ENCODE measurements at regions not wholly inside any gene's neighbourhood (a gene's known extent, or its start where the extent isn't known, plus 50 kb on each side); places are given as distances from the start of the nearest gene placed in this dataset.

DNA sequence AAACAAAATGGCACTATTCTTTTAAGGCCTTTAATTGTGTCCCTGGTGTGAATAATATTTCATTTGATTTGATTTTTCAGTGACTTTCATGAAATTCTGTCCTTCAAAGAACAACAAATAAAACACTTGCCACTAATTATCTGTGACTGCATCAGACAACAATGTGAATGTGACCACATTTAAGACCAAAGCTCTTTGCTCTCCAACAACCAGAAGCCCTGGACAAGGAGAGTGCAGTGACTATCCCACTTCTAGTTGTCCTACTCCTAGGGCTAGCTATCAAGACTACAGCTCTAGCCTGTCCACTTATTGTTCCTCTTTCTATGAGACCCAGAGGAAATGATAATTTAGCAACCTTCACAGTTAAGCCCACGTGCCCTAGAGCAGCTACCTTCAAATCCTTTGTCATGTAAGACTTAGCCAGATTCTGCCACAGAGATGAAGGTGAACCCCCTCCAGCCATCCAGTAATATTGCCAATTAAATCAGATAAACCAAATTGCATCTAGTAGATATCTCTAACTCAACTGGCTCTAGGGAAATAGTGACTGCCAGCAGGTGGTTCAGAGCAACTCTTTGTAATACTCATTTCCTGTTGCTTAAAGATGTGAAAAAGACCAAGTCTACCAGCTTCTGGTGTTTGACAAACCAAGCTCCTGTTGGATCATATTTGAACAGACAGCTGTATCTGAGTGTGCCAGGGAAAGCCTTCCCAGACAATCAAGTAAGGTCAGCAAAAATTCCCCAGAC is 142.6 kb upstream of the BLID start:
- no peak overlapping the region for H4K5ac ChIP-seq (ENCODE audit: insufficient read length, low read depth, low read length)
- no peak overlapping the region for H2BK20ac ChIP-seq (ENCODE audit: low read length)
- ChIA-PET CTCF (ENCODE audit: partially characterized antibody) (interaction anchor here (0.6 to 0.9 kb wide), 3 partner anchors 9 to 31 kb away, joined by 3 to 4 read pairs (median 4); no protein-coding TSS in a partner anchor), POLR2A (ENCODE audit: partially characterized antibody) (no interaction called here)
- H3K14ac ChIP-seq (ENCODE audit: insufficient read length) = no peak overlapping the region
- no peak overlapping the region for H3K4me3 ChIP-seq (ENCODE audit: extremely low read depth in 1 of 4, insufficient read depth in 2 of 4, low read depth in 3 of 4, low read length in 4 of 4)
- no peak overlapping the region for H3K27ac ChIP-seq (ENCODE audit: low read depth, low read length)
- H2BK12ac ChIP-seq (ENCODE audit: low read depth, low read length) = no peak overlapping the region
- FAIRE-seq (no peak), DNase-seq (ENCODE audit: low read depth in 1 of 2, low spot score in 2 of 2) (no peak)
- no peak overlapping the region for H3K56ac ChIP-seq (replicated peaks; ENCODE audit: insufficient read length, low read depth, low read length)
- H2BK120ac ChIP-seq (replicated peaks; ENCODE audit: low read depth, low read length) = no peak overlapping the region
- no peak overlapping the region for H4K8ac ChIP-seq (ENCODE audit: extremely low read depth, insufficient read depth, low read length)
- H3K23ac ChIP-seq (ENCODE audit: insufficient read length) = no peak overlapping the region
- H3K9me3 ChIP-seq (ENCODE audit: insufficient read depth in 2 of 2, low read depth in 1 of 2, low read length in 1 of 2) = no peaks in the 10 kb centered on the region
- 63% methylated on average over 1 of the region's 1 CpG; no CpG with 5 or more reads in 1 of the 2 experiments for WGBS, 2 experiments (ENCODE audit: extremely low coverage in 1 of 2, insufficient coverage in 1 of 2, insufficient read length in 1 of 2, insufficient replicate concordance in 2 of 2, low coverage in 1 of 2, low lambda C conversion rate in 2 of 2, missing lambda C conversion rate in 1 of 2)
- H3K36me3 ChIP-seq (ENCODE audit: control insufficient read depth in 2 of 4, insufficient read depth in 4 of 4, low read length in 3 of 4) = no peaks in the 10 kb centered on the region
- H3K79me1 ChIP-seq (ENCODE audit: low read depth, low read length) = no peaks in the 10 kb centered on the region
- H3K18ac ChIP-seq (ENCODE audit: extremely low read depth, low read length) = no peak overlapping the region
- H4K91ac ChIP-seq (replicated peaks; ENCODE audit: insufficient read length, low read length) = no peak overlapping the region
- no peaks in the 10 kb centered on the region; a peak in 1 of 7 replicates for H3K27me3 ChIP-seq (replicated peaks in 1 of 4; ENCODE audit: control insufficient read depth in 3 of 4, extremely low read depth in 1 of 4, insufficient read depth in 3 of 4, low read length in 3 of 4)
- H2BK5ac ChIP-seq (ENCODE audit: low read depth, low read length) = no peak overlapping the region
- H3K9ac ChIP-seq (replicated peaks in 1 of 4; ENCODE audit: extremely low read depth in 1 of 4, low read depth in 3 of 4, low read length in 3 of 4) = no peak overlapping the region
- H2BK15ac ChIP-seq (ENCODE audit: low read length) = no peak overlapping the region
- H2AK5ac ChIP-seq (ENCODE audit: low read depth, low read length) = no peak overlapping the region
- no peaks in the 10 kb centered on the region for H4K20me1 ChIP-seq (replicated peaks in 1 of 2; ENCODE audit: control insufficient read depth in 1 of 2, insufficient read depth in 2 of 2, low read length in 2 of 2)
- peaks cover 0 to 3% (median 0%) of the 10 kb centered on the region in 4 experiments; a peak in 1 of 7 replicates for H3K4me1 ChIP-seq (replicated peaks in 1 of 4; ENCODE audit: control insufficient read depth in 3 of 4, insufficient read depth in 4 of 4, low read length in 3 of 4)
- H3K4ac ChIP-seq (replicated peaks; ENCODE audit: insufficient read length, low read depth, low read length) = no peak overlapping the region
- no peak for TF ChIP-seq SRF (IDR thresholded peaks at IDR 0.05; ENCODE audit: low read depth, low read length)
- no peak for TF ChIP-seq JUN (IDR thresholded peaks at IDR 0.05; ENCODE audit: low read depth, low read length)
- TF ChIP-seq BACH1 (IDR thresholded peaks at IDR 0.05; ENCODE audit: low read length) = no peak
- no peak for TF ChIP-seq GABPA (IDR thresholded peaks at IDR 0.05; ENCODE audit: borderline replicate concordance, insufficient read depth, low read length)
- H3K4me2 ChIP-seq (ENCODE audit: insufficient read depth in 1 of 2, low read depth in 2 of 2, low read length in 2 of 2) = no peak overlapping the region
- H3K79me2 ChIP-seq (ENCODE audit: control insufficient read depth in 1 of 2, insufficient read depth in 2 of 2, low read length in 2 of 2) = no peaks in the 10 kb centered on the region
- no peak overlapping the region for H2AFZ ChIP-seq (ENCODE audit: low read length)
- no peaks in the 10 kb centered on the region for H3K23me2 ChIP-seq (ENCODE audit: low read depth, low read length)

All from H1 (cell line).